Fibroblast of skin of back (primary cell): ENCODE measurements at regions not wholly inside any gene's neighbourhood (a gene's known extent, or its start where the extent isn't known, plus 50 kb on each side); places are given as distances from the start of the nearest gene placed in this dataset.
"Not testable (repeated sequence)": the region's sequence is repeated elsewhere in the genome, so short reads cannot be mapped to it uniquely, and the experiment has no call there.

Source experiments
- DNase-seq: peaks from one replicate; pipeline ENCODE4 v3.0.0-alpha.2; 2013

GRCh38 chrX:123121241-123121640, 62.8 kb upstream of the GRIA3 start:
- peak; percentile 23 for DNase-seq

GRCh38 chrX:123129805-123130204, 54.3 kb upstream of the GRIA3 start:
- not testable (repeated sequence) for DNase-seq
